HTR-8/SVneo (cell line): ENCODE measurements at regions not wholly inside any gene's neighbourhood (a gene's known extent, or its start where the extent isn't known, plus 50 kb on each side); places are given as distances from the start of the nearest gene placed in this dataset.
"Not testable (repeated sequence)": the region's sequence is repeated elsewhere in the genome, so short reads cannot be mapped to it uniquely, and the experiment has no call there.

Experiments used
- DNase-seq: peaks from one replicate; pipeline ENCODE4 v3.0.0; 2011; ENCODE audit warnings: low spot score, mixed read lengths; ENCODE audit not compliant: insufficient read length
- FAIRE-seq: peaks from 2 replicates; lab custom pipeline; 2011; peaks lifted over from hg19 to GRCh38; lab: Jason Lieb, UNC

GRCh38 chr2:59790186-59791003 lies 763.1 kb downstream of the BCL11A start:
- no peak for FAIRE-seq
- DNase-seq = no peak

DNA sequence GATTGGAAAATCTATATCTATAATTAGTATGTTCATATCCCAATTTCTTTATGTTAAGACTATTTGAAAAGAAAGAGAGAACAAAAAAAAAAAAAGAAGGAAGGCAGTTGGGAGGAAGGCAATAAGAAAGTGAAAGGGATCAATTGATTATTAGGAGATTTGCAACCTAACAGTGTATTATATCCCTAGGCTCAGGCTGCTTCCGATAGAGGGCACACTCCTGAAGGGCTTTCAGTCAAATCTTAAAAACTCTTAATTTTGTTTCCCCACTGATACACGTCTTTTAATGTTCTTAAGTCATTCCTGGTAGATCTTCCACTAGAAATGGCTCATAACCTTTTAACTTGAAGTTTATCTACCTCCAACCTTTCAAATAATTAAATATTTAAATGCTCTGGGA lies 763.9 kb downstream of the BCL11A start:
- FAIRE-seq (no peak), DNase-seq (no peak)

DNA sequence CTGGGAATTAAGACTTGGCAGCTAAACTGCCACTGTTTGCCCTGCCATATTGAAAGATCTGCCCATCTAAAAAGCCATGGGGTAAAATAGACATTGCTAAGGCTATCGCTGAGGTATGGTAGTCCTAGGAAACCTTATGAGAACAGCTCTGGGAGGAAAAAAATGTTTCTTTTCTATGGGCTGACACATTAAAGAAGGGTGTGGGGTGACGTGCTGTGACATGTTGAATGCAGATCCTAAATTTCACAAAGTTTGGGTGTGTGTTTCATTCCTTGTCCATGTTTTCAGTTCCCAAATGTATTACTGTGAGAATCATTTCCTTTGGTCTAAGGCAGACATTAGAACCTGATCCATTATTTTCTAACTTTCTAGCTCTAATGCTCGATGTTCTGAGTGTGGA lies 766.4 kb downstream of the BCL11A start:
- no peak for DNase-seq
- no peak for FAIRE-seq

- DNase-seq = no peak
- FAIRE-seq = no peak
Observed at GRCh38 chr2:59786684-59787083, 766.8 kb downstream of the BCL11A start.

GRCh38 chr2:59779571-59779970 lies 773.9 kb downstream of the BCL11A start:
- FAIRE-seq = no peak
- DNase-seq = no peak

- no peak for DNase-seq
- FAIRE-seq = no peak
Observed at GRCh38 chr2:59777120-59777519, 776.3 kb downstream of the BCL11A start.

- DNase-seq (no peak), FAIRE-seq (no peak)
Observed at GRCh38 chr2:59776726-59777008, 776.8 kb downstream of the BCL11A start.

DNA sequence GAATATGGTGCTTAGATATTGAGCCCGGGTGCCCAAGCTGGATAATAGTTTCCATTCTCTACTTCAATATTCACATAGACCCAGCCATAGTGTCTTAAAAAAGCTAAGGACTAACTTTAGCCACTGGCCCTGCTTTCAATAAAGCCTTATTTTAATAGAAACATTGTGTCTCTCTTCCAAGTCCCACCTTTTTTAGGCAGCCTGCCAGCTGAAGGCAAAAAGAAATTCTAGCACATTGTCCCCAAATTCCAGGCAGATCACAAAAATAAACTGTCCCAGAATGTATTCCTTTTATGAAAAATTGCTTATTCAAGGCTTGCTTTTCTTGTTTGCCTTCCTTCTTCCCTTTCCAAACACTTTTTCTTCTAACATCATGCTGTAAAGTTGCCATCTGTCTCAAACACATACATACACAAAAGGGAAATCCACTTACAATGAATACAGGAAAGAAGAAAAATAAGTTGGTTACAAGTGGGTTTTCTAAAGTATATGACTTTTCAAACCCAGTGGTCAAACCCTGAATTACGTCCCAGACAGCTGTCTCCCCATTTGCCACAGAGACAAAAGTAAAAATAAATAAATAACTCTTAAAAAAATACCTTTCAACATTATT lies 778.5 kb downstream of the BCL11A start:
- DNase-seq (no peak), FAIRE-seq (no peak)

- no peak for DNase-seq
- no peak for FAIRE-seq
Observed at GRCh38 chr2:59770651-59771050, 782.8 kb downstream of the BCL11A start.

DNA sequence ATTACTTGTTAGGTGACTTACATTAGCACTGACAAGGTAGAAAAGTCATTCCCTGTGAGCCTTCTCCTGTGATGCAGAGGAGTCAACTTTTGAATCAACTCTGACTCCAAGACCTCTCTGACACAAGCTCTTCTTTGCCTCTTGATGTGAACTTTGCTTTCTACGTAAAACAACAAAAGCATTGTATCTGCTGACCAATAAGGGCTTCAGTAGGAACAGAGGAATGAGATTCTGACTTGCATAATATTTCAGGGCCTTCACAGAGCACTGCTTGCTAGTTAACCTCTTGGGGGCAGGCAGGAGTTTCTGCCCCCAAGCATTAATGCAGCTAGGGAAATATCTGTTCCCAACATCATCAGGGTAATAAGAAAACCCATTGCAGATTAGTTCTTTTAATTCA lies 791.5 kb downstream of the BCL11A start:
- no peak for FAIRE-seq
- DNase-seq = no peak

DNA sequence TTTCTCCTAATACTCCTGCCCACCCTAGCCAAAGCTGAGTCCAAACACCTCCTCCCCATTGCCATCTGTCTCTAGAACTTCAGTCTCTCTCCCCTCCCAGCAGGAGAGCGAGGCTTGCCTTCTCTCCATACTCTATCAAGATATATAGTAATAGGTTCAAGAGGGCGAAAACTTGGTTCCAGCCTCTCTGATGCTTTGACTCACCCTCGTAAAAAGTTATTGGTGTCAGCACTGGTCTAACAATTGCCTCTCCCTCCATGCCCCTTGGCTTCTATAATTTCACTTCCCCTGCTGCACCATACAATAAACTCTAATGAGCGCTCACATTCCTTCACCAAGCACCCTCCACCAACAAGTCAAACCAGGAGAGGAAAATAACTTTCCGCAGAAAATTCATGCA lies 797.3 kb downstream of the BCL11A start:
- DNase-seq (no peak), FAIRE-seq (no peak)

- FAIRE-seq = no peak
Observed at GRCh38 chr2:59754011-59754735, 799.3 kb downstream of the BCL11A start.

DNA sequence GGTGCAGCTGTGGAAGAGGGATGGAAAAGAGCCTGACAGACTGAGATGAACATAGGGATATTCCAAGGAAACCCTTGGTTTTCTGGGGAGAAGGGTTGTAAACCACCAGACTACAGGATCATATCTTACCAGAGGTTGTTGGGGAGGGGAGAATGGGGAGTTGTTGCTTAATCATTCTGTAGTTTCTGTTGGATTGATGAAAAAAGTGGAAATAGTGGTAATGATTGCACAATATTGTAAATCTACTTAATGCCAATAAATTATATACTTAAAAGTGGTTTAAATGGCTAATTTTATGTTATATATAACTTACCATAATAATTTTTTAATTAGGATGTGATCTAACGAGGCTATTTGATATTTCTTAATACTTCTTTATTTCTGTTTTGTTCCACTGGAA lies 800.9 kb downstream of the BCL11A start:
- FAIRE-seq (no peak), DNase-seq (no peak)

More at GRCh38 chr2:59754011-59754735, 799.3 kb downstream of the BCL11A start:
- no peak for DNase-seq

DNA sequence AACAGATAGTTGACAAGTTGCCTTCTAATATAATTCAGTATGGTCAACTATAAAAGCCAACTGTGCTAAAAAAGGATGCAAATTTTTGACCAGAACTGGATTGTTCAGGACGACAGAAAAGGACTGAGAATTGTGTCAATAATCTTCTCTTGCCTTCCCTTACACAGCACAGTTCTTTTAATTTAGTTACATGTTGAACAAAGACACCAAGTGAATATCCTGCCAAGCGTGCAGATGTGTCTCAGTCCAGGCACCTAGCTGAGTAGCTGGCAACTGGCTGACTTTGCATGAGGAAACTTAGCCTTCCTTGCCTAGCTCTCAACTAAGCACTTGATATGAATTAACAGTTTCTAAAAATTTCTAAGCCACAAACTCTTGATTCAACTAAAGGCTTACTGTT lies 801.4 kb downstream of the BCL11A start:
- no peak for DNase-seq
- no peak for FAIRE-seq

- not testable (repeated sequence) for FAIRE-seq, DNase-seq
Observed at GRCh38 chr2:59751214-59751613, 802.2 kb downstream of the BCL11A start.

- no peak for FAIRE-seq
- DNase-seq = no peak
Observed at GRCh38 chr2:59746291-59746690, 807.2 kb downstream of the BCL11A start.

DNA sequence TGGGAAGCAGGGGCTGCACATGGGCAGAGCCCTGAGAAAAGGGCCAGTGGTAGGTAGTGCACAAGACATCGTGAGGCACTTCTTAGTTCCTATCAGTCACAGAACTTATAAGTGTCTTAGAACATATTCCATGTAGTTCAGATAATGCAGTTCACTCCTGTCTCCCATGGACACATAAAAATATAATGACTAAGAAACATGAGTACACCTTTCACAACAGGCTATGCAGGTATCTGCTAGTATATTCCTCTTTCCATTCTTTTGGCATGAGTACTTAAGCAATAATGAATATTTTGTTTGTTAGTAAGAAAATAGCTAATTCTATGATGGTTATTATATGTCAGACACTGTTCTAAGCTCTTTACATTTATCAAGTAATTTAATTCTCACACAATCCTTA lies 808.4 kb downstream of the BCL11A start:
- no peak for DNase-seq
- FAIRE-seq = no peak

DNA sequence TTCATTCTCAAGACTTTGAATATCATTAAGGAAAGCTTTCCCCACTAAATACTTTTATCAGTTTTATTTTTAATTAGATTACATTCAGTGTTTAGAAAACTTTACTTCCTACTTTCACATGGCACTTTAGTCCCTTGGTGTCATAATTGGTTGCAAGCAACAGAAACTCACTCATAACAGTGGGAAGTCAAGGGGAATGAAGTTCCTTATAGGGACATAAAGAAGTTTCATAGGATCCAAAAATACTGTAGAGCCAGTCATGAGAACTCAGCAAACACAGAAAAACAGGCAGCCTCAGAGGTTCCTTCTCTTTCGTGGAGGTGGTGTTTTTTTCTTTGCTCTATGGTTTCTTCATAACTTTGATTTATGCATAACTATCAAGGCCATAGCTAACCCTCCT lies 809.0 kb downstream of the BCL11A start:
- DNase-seq = no peak
- FAIRE-seq = no peak

GRCh38 chr2:59741840-59742239 lies 811.6 kb downstream of the BCL11A start:
- FAIRE-seq (no peak), DNase-seq (no peak)

DNA sequence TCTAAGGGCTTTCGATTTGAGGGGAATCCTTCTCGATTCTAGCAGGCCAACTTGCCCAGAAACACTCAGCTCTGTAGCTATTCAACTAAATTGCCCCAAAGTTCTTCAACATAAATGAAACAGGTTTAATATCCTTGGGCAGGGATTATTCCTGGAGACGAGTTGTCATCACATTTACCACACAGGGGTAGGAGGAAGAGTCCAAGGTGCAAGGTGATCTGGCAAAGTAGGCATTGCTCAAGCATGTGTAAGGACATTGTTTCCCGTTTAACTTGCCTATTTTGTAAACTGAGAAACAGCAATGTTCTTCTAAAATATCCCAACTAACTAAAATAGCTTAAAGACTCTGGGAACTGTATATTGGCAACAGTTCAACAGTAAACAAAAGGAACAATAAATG lies 814.3 kb downstream of the BCL11A start:
- no peak for FAIRE-seq
- DNase-seq = no peak

- no peak for DNase-seq
- FAIRE-seq = no peak
Observed at GRCh38 chr2:59737299-59737698, 816.2 kb downstream of the BCL11A start.
